GM12891 (cell line): ENCODE measurements at regions not wholly inside any gene's neighbourhood (a gene's known extent, or its start where the extent isn't known, plus 50 kb on each side); places are given as distances from the start of the nearest gene placed in this dataset.

Source experiments
- DNase-seq: peaks from one replicate; pipeline ENCODE4 v3.0.0; 2011; ENCODE audit warnings: low spot score; ENCODE audit not compliant: insufficient read length
- FAIRE-seq: peaks from 2 replicates; lab custom pipeline; 2011; peaks lifted over from hg19 to GRCh38; lab: Jason Lieb, UNC
- PAX5 ChIP-seq: IDR thresholded peaks from 2 replicates; pipeline ENCODE4 v1.6.1; 2011; ENCODE audit warnings: low read length, moderate library complexity, mild to moderate bottlenecking; ENCODE audit not compliant: insufficient read depth, severe bottlenecking
- POLR2A ChIP-seq: IDR thresholded peaks from 2 replicates; pipeline ENCODE4 v1.6.1; 2011; ENCODE audit warnings: low read depth, low read length, control low read depth
- POLR2AphosphoS5 ChIP-seq: IDR thresholded peaks from 2 replicates; pipeline ENCODE4 v1.6.1; 2011; ENCODE audit warnings: low read depth, low read length, control low read depth
- POU2F2 ChIP-seq: IDR thresholded peaks from 2 replicates; pipeline ENCODE4 v1.6.1; 2011; ENCODE audit warnings: low read depth, mild to moderate bottlenecking, control low read depth, low read length, moderate library complexity
- SPI1 ChIP-seq: IDR thresholded peaks from 2 replicates; pipeline ENCODE4 v1.6.1; 2011; ENCODE audit warnings: low read depth, low read length, control low read depth
- TAF1 ChIP-seq: IDR thresholded peaks from 2 replicates; pipeline ENCODE4 v1.6.1; 2011; ENCODE audit warnings: low read depth, low read length, control low read depth

DNA sequence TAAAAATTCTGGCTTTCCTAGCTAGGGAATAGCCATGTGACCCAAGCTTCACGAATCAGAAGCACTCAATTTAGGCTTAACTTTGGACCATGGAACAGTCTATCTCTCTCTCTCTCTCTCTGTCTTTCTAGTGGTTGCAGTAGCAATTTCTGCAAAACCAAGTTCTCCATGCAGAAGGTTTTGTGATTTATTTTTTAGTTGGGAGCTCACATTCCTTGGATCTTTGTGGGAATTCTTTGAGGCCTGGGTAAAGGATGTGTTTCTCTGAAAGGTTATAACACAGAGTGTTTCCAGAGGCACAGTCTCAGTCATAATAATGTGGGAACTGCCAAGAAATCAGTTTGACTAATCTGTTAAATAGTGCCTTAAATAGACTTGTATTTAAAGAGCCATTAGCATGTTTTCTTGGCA, 112.3 kb upstream of the COL11A1 start:
- DNase-seq (no peak), FAIRE-seq (no peak)
- TF ChIP-seq POLR2AphosphoS5, result no peak
- TF ChIP-seq PAX5, result no peak
- TF ChIP-seq POLR2A, result no peak
- TF ChIP-seq POU2F2, result no peak
- no peak for TF ChIP-seq SPI1
- no peak for TF ChIP-seq TAF1

DNA sequence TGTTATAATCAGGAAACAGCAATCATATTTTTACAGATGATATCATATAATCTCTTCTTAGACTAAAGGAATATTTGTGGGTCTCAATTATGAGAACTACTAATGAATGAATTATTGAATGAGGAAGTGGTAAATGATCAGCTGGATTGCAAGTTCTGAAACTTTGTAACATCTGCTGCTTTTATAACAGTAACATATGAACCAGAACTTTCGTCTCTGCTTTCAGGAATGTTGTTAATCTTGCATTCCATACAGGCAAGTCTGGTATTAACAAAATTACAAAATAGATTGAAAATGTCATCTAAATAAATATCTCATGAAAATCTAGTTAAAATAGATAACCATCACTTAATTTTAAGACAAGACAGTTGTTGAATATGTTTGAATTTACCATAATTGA, 110.5 kb upstream of the COL11A1 start:
- no peak for FAIRE-seq
- TF ChIP-seq POU2F2, result no peak
- no peak for TF ChIP-seq SPI1
- TF ChIP-seq POLR2A, result no peak
- no peak for TF ChIP-seq TAF1
- no peak for TF ChIP-seq POLR2AphosphoS5
- no peak for TF ChIP-seq PAX5
- DNase-seq, result no peak

DNA sequence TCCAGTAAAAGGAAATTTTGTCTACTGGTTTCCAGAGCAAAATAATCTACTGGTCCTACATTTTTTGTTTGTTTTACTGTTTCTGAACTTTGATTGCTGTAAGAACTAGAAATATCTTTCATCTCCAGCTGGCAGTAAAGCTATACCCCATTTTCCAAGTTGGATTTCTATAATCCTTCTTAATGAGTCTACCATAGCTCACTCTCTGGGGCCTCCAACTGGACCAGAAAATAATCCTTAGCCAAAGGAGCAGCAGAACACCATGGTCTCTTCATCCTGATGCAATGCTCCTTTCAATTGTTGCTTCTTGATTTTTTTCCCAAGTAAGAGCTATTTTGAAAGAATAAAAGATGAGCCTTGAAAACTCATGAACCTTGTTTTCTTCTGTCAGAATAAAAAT, 110.0 kb upstream of the COL11A1 start:
- no peak for DNase-seq
- TF ChIP-seq POU2F2 (no peak), POLR2AphosphoS5 (no peak), SPI1 (no peak), TAF1 (no peak), PAX5 (no peak), POLR2A (no peak)
- no peak for FAIRE-seq

DNA sequence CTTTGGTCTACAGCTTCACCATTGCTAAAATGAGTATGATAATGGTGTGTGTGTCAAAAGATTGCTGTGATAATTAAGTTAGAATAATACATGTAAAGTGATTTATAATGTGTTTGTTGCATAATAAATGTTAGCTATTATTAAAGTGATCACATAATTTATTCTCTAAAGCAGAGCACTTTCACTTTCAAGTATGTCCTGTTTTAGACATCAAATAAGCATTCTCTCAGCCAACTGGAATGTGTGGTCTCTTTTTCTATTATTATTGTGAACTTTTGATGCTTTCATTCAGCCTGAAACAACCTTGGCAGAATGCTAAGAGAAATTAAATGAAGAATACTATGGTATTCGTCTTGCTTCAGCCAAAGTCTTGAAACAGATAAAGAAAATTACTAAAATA, 102.8 kb upstream of the COL11A1 start:
- no peak for TF ChIP-seq POU2F2
- TF ChIP-seq POLR2AphosphoS5, result no peak
- no peak for TF ChIP-seq SPI1
- no peak for TF ChIP-seq TAF1
- FAIRE-seq (no peak), DNase-seq (no peak)

DNA sequence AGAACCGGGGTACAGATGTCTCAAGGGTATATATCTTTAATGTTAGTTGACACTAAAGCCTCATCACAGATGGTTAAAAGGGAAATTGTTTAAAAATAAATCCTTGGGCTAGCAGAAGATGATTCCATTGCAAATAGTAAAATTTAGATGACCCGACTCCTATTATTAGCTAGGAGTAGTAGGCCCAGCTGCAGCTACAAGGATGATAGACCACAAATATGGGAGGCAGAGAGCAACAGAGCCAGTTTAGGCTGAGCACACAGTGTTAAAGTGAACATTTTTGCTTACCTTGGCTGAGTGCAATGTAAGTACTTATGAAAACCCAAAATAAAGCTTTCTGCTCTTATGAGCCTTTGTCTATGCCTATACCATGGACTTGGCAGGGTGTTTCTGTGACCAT, 100.5 kb upstream of the COL11A1 start:
- TF ChIP-seq SPI1 (no peak), POLR2AphosphoS5 (no peak), TAF1 (no peak), POU2F2 (no peak)
- FAIRE-seq (no peak), DNase-seq (no peak)

DNA sequence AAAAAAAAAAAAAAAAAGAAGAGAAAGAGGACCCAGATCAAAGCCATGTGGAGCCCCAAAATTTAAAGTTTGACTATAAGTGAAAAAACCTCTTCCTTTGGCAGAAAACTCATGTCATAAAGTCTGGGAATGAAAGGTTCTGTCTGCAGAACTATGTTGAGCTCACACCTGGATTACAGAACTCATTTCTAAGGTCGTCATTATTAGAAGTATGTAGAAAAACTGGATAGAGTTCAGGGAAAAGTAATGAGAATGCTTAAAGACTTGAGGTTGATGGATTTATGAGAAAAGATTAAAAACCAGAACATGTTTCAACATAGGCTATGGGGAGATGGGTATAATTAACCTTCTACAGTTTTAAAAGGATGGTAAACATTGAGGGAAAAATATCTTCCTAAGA, 90.7 kb upstream of the COL11A1 start:
- FAIRE-seq (no peak), DNase-seq (no peak)
- no peak for TF ChIP-seq SPI1
- TF ChIP-seq POLR2AphosphoS5, result no peak
- TF ChIP-seq POU2F2, result no peak
- no peak for TF ChIP-seq POLR2A
- no peak for TF ChIP-seq TAF1
- no peak for TF ChIP-seq PAX5

DNA sequence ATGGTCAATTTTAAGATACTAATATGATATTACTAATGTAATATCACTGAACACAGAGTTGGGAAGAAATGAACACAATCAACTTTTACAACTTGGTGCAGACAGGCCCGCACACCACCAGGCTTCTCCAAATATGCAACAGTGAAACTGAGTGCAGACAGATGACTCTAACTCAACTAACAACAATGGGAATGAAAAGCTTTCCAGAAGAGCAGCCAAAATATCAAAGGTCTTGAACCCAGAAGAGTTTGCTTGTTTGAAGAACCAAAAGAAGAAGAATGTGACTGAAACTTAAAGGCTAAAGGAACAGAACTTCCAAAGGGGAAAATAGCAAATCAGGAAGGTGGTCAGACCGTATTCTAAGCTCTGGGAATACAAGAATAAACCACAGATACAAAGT, 89.8 kb upstream of the COL11A1 start:
- FAIRE-seq, result no peak
- no peak for TF ChIP-seq POLR2A
- no peak for TF ChIP-seq TAF1
- no peak for TF ChIP-seq POLR2AphosphoS5
- no peak for TF ChIP-seq SPI1
- TF ChIP-seq POU2F2, result no peak
- DNase-seq, result no peak

DNA sequence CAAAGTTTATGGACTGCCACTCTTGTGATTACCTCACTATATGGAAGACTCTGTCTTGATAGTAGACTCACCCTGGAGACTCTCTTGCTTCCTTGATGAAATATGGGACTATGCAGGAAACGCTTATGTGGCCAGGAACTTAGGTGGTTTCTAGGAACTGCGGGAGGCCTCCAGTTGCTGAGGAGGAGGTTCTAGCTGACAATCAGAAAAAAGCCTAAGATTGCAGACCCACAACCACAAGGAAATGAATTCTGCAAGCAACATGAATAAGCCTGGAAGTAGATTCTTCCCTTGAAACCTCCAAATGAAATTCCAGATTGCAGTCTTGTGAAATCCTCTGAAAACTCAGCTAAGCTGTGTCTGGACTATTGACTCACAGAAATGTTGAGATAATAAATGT, 88.9 kb upstream of the COL11A1 start:
- no peak for DNase-seq
- no peak for FAIRE-seq
- TF ChIP-seq POU2F2 (no peak), POLR2AphosphoS5 (no peak), PAX5 (no peak), TAF1 (no peak), POLR2A (no peak)

DNA sequence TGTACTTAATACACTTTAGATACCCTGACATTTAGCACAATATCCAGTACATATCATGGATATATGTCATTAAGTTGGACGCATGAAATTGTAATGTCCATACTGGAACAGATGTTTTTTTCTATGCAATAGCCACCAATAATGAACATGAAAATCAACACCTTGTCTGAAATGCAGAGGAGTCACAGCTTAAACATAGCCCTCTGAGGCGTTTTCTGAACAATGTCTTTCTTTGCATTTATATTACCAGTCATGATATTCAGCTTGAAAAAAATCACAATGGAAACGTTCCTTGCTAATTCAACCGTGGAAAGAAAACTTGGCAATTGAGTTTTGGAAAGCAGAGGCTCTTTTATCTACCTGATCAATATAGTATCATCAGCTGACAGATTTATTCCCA, 86.7 kb upstream of the COL11A1 start:
- no peak for DNase-seq
- FAIRE-seq, result no peak
- TF ChIP-seq POU2F2 (no peak), SPI1 (no peak), PAX5 (no peak), POLR2A (no peak), POLR2AphosphoS5 (no peak), TAF1 (no peak)

DNA sequence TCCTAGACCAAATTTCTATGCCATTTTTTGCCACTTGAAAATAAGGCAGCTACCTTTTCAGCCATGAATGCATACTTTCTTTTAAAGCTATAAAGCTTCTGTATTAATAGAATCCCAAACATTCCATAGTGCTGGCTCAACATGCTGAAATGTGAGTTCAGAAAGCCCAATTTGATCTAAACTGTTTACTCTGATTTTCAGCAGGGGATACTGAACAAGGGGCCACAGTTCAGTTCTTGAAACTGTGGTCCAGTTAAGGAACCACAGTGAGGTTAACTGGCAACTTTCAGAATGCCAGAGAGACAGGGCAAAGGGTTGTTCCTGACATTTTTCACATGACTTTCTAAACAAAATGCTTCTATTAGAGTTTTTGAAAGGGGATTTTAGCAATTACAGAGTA, 85.7 kb upstream of the COL11A1 start:
- no peak for TF ChIP-seq POU2F2
- no peak for TF ChIP-seq POLR2A
- TF ChIP-seq TAF1, result no peak
- no peak for TF ChIP-seq PAX5
- no peak for TF ChIP-seq POLR2AphosphoS5
- TF ChIP-seq SPI1, result no peak
- no peak for DNase-seq
- FAIRE-seq, result no peak

DNA sequence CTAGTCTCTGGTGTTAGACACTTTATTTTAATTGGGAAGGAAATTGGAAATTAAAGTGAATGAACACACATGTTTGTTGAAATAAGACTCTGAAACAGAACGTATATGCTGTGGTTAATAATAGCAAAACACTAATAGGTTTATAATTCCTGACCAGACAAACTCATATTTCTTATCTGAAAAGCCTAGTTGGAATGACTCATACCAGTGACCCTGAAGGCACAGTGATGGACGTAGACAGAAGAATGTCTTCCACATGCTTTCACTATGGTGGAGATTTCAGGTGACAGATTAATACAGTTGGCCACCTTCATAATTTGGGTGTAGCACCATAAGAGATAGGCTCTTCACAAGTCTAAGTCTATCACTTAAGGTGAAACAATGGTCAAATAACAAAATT, 83.0 kb upstream of the COL11A1 start:
- no peak for DNase-seq
- FAIRE-seq, result no peak
- TF ChIP-seq TAF1 (no peak), SPI1 (no peak), POLR2AphosphoS5 (no peak), POLR2A (no peak), POU2F2 (no peak), PAX5 (no peak)
